GM23338 (cell line): ENCODE measurements at regions not wholly inside any gene's neighbourhood (a gene's known extent, or its start where the extent isn't known, plus 50 kb on each side); places are given as distances from the start of the nearest gene placed in this dataset.
A peak's percentile ranks its signal among the peaks of the same experiment; 100 is the strongest.

Experiments used
- ATAC-seq: fragments of 200-7000 bp; cut with Tn5 transposase; 3 replicates; pipeline ENCODE4 v1.9.1; 2020
- DNase-seq: peaks from one replicate; pipeline ENCODE4 v3.0.0-alpha.2; 2015; ENCODE audit warnings: low spot score
- H2AFZ ChIP-seq: fragments of 200-600 bp; sonication (generic); 2 replicates; pipeline ENCODE4 v1.8.0; 2016; ENCODE audit warnings: antibody characterized with exemption, mild to moderate bottlenecking, moderate library complexity
- H3F3A ChIP-seq: fragments of 200-600 bp; sonication (generic); replicated peaks from 2 replicates; pipeline ENCODE4 v1.8.0; 2017; ENCODE audit warnings: antibody characterized with exemption, mixed run types, low read depth
- H3K27ac ChIP-seq: fragments of 200-600 bp; sonication (generic); 2 replicates; pipeline ENCODE4 v1.6.1; 2016; ENCODE audit warnings: low read depth
- H3K27me3 ChIP-seq: fragments of 200-600 bp; sonication (generic); 2 replicates; pipeline ENCODE4 v1.8.0; 2016; ENCODE audit warnings: mild to moderate bottlenecking, mixed run types, moderate library complexity; ENCODE audit not compliant: insufficient read depth
- H3K36me3 ChIP-seq: fragments of 200-600 bp; sonication (generic); 2 replicates; pipeline ENCODE4 v1.8.0; 2016; ENCODE audit warnings: mild to moderate bottlenecking; ENCODE audit not compliant: insufficient read depth
- H3K4me1 ChIP-seq: fragments of 200-600 bp; sonication (generic); 2 replicates; pipeline ENCODE4 v1.8.0; 2016; ENCODE audit warnings: mild to moderate bottlenecking, moderate library complexity; ENCODE audit not compliant: insufficient read depth
- H3K4me2 ChIP-seq: fragments of 200-600 bp; sonication (generic); 2 replicates; pipeline ENCODE4 v1.7.1; 2017; ENCODE audit warnings: mixed run types
- H3K4me3 ChIP-seq: fragments of 200-600 bp; sonication (generic); 2 replicates; pipeline ENCODE4 v1.6.1; 2016; ENCODE audit warnings: mixed run types
- H3K79me2 ChIP-seq: fragments of 200-600 bp; sonication (generic); replicated peaks from 2 replicates; pipeline ENCODE4 v1.8.0; 2017; ENCODE audit warnings: mild to moderate bottlenecking; ENCODE audit not compliant: insufficient read depth
- H3K9me2 ChIP-seq: fragments of 200-600 bp; sonication (generic); 2 replicates; pipeline ENCODE4 v1.8.0; 2017; ENCODE audit not compliant: insufficient read depth
- H4K20me1 ChIP-seq: fragments of 200-600 bp; sonication (generic); replicated peaks from 2 replicates; pipeline ENCODE4 v1.8.0; 2017; ENCODE audit warnings: mild to moderate bottlenecking; ENCODE audit not compliant: insufficient read depth
- H3K27ac Mint-ChIP-seq: 2 replicates; pipeline ENCODE4 v1.8.0; 2020; ENCODE audit warnings: inconsistent platforms, mild to moderate bottlenecking, moderate library complexity, mixed read lengths
- H3K27me3 Mint-ChIP-seq: 3 replicates; pipeline ENCODE4 v1.8.0; 2022; ENCODE audit warnings: low read depth, mild to moderate bottlenecking, moderate library complexity, mixed read lengths, inconsistent platforms; ENCODE audit not compliant: insufficient read depth, poor library complexity
- H3K36me3 Mint-ChIP-seq: 3 replicates; pipeline ENCODE4 v1.8.0; 2021; ENCODE audit warnings: low read depth, mild to moderate bottlenecking, inconsistent platforms, moderate library complexity, mixed read lengths
- H3K4me1 Mint-ChIP-seq: 3 replicates; pipeline ENCODE4 v1.8.0; 2020; ENCODE audit warnings: mild to moderate bottlenecking, inconsistent platforms, mixed read lengths
- H3K4me3 Mint-ChIP-seq: 3 replicates; pipeline ENCODE4 v1.8.0; 2021; ENCODE audit warnings: moderate library complexity, mild to moderate bottlenecking, inconsistent platforms, mixed read lengths
- H3K9me3 Mint-ChIP-seq: 3 replicates; pipeline ENCODE4 v1.8.0; 2020; ENCODE audit warnings: moderate library complexity, mild to moderate bottlenecking, inconsistent platforms, mixed read lengths
- EZH2 ChIP-seq: fragments of 200-600 bp; sonication (generic); IDR thresholded peaks from one replicate; pipeline ENCODE4 v1.8.0; 2017; ENCODE audit warnings: antibody characterized with exemption, mild to moderate bottlenecking, low read depth; ENCODE audit not compliant: unreplicated experiment
- EZH2phosphoT487 ChIP-seq: fragments of 200-600 bp; sonication (generic); IDR thresholded peaks from one replicate; pipeline ENCODE4 v1.8.1; 2018; ENCODE audit warnings: antibody characterized with exemption; ENCODE audit not compliant: unreplicated experiment
- JUNB ChIP-seq: IDR thresholded peaks from one replicate; pipeline ENCODE4 v1.6.1; 2016; ENCODE audit warnings: antibody characterized with exemption; ENCODE audit not compliant: unreplicated experiment
- NANOG ChIP-seq: IDR thresholded peaks from 2 replicates; pipeline ENCODE4 v1.6.1; 2016; ENCODE audit warnings: antibody characterized with exemption, borderline replicate concordance
- POLR2AphosphoS5 ChIP-seq: IDR thresholded peaks from 2 replicates; pipeline ENCODE4 v1.6.1; 2016; ENCODE audit warnings: antibody characterized with exemption, low read depth
- ZNF114 ChIP-seq: fragments of 250-450 bp; sonication (Bioruptor Pico); IDR thresholded peaks from 2 replicates; pipeline ENCODE4 v1.5.0; 2020; ENCODE audit warnings: mild to moderate bottlenecking, moderate library complexity
- ZNF331 ChIP-seq: fragments of 250-450 bp; sonication (Bioruptor Pico); IDR thresholded peaks from 2 replicates; pipeline ENCODE4 v1.5.0; 2020; ENCODE audit warnings: low read depth, mild to moderate bottlenecking, moderate library complexity
- TF ChIP-seq, protein P1 (sequence below): IDR thresholded peaks from 2 replicates; pipeline ENCODE4 v1.6.1; 2016; ENCODE audit warnings: antibody characterized with exemption
- TF ChIP-seq, protein P2 (sequence below), 2 experiments: fragments of 200-600 bp in 1 of 2; sonication (generic) in 1 of 2; conservative IDR thresholded peaks; 2 replicates each; pipeline versions ENCODE4 v1.5.1 to v1.6.1; 2016 to 2017; ENCODE audit warnings: antibody characterized with exemption in 2 of 2, low read depth in 2 of 2, mild to moderate bottlenecking in 2 of 2, moderate library complexity in 1 of 2

DNA sequence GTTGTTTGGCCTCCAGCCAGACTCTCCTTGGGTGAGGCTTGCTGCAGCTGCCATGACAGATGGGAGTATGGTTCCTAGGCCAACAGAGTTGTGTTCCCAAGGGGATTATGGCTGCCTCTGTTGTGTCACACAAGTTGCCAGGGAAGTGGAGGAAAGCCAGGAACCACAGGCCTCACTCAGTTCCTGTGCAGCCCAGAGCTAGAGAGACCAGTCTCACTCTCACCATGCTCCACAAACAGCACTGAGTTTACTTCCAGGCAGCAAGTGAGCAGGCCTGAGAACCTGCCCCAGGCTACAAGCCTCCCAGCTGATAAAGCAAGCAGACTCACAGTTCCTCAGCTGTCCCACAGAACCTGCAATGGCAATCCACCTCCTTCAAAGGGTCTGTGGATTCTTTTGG is 273.6 kb upstream of the TAS2R1 start:
- TF ChIP-seq, protein P1, sequence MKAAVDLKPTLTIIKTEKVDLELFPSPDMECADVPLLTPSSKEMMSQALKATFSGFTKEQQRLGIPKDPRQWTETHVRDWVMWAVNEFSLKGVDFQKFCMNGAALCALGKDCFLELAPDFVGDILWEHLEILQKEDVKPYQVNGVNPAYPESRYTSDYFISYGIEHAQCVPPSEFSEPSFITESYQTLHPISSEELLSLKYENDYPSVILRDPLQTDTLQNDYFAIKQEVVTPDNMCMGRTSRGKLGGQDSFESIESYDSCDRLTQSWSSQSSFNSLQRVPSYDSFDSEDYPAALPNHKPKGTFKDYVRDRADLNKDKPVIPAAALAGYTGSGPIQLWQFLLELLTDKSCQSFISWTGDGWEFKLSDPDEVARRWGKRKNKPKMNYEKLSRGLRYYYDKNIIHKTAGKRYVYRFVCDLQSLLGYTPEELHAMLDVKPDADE, result no peak
- TF ChIP-seq POLR2AphosphoS5 (no peak), EZH2 (no peak), JUNB (no peak)
- Histone ChIP-seq H3K4me2 (no peak overlapping the region), H4K20me1 (no peaks in the 10 kb centered on the region), H3K27me3 (no peaks in the 10 kb centered on the region), H3K4me3 (no peak overlapping the region), H3K79me2 (no peaks in the 10 kb centered on the region), H3K36me3 (no peaks in the 10 kb centered on the region), H3K27ac (no peak overlapping the region), H3K4me1 (no peaks in the 10 kb centered on the region), H2AFZ (no peak overlapping the region), H3K9me2 (0 out of 2 replicates have a peak, but pooled peaks cover 4% of the 10 kb centered on the region), H3F3A (no peaks in the 10 kb centered on the region)
- H3K9me3 Mint-ChIP-seq, result no peaks in the 10 kb centered on the region
- H3K27ac Mint-ChIP-seq, result no peak overlapping the region
- H3K4me3 Mint-ChIP-seq, result no peak overlapping the region
- no peaks in the 10 kb centered on the region for H3K36me3 Mint-ChIP-seq
- no peaks in the 10 kb centered on the region for H3K4me1 Mint-ChIP-seq
- no peak for ATAC-seq
- DNase-seq, result no peak
- H3K27me3 Mint-ChIP-seq, result no peaks in the 10 kb centered on the region

- no peak overlapping the region for H3K4me3 ChIP-seq
- Mint-ChIP-seq H3K27ac (no peak overlapping the region), H3K4me1 (peaks cover 22% of the 10 kb centered on the region), H3K36me3 (peaks cover 3% of the 10 kb centered on the region; the same call in 1 of the 3 replicates), H3K9me3 (peaks cover 5% of the 10 kb centered on the region), H3K27me3 (peaks cover 2% of the 10 kb centered on the region), H3K4me3 (no peak overlapping the region)
- ATAC-seq (peak; percentile 85), DNase-seq (peak; percentile 66)
- H3K4me2 ChIP-seq, result no peak overlapping the region
- no peaks in the 10 kb centered on the region for H3K4me1 ChIP-seq
- no peak for TF ChIP-seq ZNF331 (CRISPR knock-in tag)
- TF ChIP-seq, protein P2, sequence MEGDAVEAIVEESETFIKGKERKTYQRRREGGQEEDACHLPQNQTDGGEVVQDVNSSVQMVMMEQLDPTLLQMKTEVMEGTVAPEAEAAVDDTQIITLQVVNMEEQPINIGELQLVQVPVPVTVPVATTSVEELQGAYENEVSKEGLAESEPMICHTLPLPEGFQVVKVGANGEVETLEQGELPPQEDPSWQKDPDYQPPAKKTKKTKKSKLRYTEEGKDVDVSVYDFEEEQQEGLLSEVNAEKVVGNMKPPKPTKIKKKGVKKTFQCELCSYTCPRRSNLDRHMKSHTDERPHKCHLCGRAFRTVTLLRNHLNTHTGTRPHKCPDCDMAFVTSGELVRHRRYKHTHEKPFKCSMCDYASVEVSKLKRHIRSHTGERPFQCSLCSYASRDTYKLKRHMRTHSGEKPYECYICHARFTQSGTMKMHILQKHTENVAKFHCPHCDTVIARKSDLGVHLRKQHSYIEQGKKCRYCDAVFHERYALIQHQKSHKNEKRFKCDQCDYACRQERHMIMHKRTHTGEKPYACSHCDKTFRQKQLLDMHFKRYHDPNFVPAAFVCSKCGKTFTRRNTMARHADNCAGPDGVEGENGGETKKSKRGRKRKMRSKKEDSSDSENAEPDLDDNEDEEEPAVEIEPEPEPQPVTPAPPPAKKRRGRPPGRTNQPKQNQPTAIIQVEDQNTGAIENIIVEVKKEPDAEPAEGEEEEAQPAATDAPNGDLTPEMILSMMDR (conservative IDR thresholded peaks at IDR 0.05; ENCODE audit: low read depth in 2 of 2), result peak; percentile 62 to 75
- TF ChIP-seq NANOG, result no peak
- peaks cover 4% of the 10 kb centered on the region for H3K9me2 ChIP-seq
- no peaks in the 10 kb centered on the region for H3K79me2 ChIP-seq
- no peaks in the 10 kb centered on the region for H3F3A ChIP-seq
- H3K27ac ChIP-seq, result no peak overlapping the region
- H3K36me3 ChIP-seq, result no peaks in the 10 kb centered on the region
- H3K27me3 ChIP-seq, result no peaks in the 10 kb centered on the region
- peak overlapping the region; percentile 4 for H2AFZ ChIP-seq
- H4K20me1 ChIP-seq, result no peaks in the 10 kb centered on the region
Observed at GRCh38 chr5:9898319-9898718, 268.2 kb upstream of the TAS2R1 start.

DNA sequence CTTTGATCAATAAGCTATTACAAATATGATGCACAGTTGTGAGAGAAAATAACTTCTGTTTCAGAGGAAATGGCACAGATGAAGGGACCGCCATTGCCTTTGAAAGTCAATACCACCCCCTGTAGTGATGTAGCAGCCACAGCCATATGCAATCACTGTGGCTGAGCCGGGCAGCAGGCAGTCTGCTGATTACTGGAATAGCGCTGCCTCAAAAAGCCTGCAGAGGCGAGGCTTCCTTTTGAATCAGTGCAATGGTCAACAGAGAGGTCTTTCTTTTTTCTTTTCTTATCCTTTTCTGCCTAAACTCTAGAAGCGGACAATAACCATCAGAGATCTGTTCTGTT is 265.1 kb upstream of the TAS2R1 start:
- Mint-ChIP-seq H3K4me3 (no peak overlapping the region), H3K4me1 (peaks cover 22% of the 10 kb centered on the region), H3K27ac (no peak overlapping the region), H3K9me3 (peaks cover 5% of the 10 kb centered on the region), H3K36me3 (peaks cover 3% of the 10 kb centered on the region; the same call in 1 of the 3 replicates), H3K27me3 (peaks cover 2% of the 10 kb centered on the region)
- H3K36me3 ChIP-seq, result no peaks in the 10 kb centered on the region
- no peaks in the 10 kb centered on the region for H3K79me2 ChIP-seq
- no peak overlapping the region for H3K27ac ChIP-seq
- no peaks in the 10 kb centered on the region; the same call in none of the 2 replicates for H3K9me2 ChIP-seq
- H3K4me2 ChIP-seq, result no peak overlapping the region
- H3K27me3 ChIP-seq, result no peaks in the 10 kb centered on the region
- H3K4me3 ChIP-seq, result no peak overlapping the region
- DNase-seq, result peak; percentile 33
- no peaks in the 10 kb centered on the region for H4K20me1 ChIP-seq
- peak; percentile 73 for ATAC-seq
- H2AFZ ChIP-seq, result peak overlapping the region; percentile 80
- no peaks in the 10 kb centered on the region for H3F3A ChIP-seq
- H3K4me1 ChIP-seq, result no peaks in the 10 kb centered on the region
- TF ChIP-seq ZNF331 (CRISPR knock-in tag) (no peak), EZH2 (no peak), ZNF114 (CRISPR knock-in tag) (no peak), EZH2phosphoT487 (no peak), JUNB (no peak)
- TF ChIP-seq, protein P2 (conservative IDR thresholded peaks at IDR 0.05; ENCODE audit: low read depth in 2 of 2), result no peak; a peak in 1 of 4 replicates
